Dedifferentiated amniotic fluid mesenchymal stem cell (primary cell): ENCODE measurements at regions not wholly inside any gene's neighbourhood (a gene's known extent, or its start where the extent isn't known, plus 50 kb on each side); places are given as distances from the start of the nearest gene placed in this dataset.

Experiments used
- DNase-seq: peaks from one replicate; pipeline ENCODE4 v3.0.0-alpha.2; 2016; ENCODE audit errors: extremely low spot score

- peak; percentile 53 for DNase-seq
Measured at GRCh38 chr2:180367815-180368214, 360.7 kb upstream of the CWC22 start.

DNA sequence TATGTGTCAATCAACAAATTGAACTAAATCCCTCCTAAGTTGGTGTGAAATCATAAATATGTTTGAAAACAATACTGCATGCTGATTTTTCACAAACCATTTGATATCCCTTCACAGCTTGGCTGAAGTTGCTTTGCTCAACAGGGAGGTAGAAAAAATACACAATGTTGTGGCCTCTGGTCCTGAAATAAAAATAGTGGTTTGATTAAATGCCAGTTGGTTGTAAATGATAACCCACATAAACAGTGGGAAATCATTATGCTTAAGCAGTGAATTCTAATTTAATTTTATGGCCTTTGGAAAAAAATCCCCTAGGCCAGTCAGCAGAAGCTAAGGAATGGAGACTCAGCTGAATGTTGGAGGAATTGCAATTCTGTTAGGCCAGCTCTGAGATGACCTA lies 359.4 kb upstream of the CWC22 start:
- DNase-seq = no peak

- DNase-seq = no peak
Measured at GRCh38 chr2:180364719-180365118, 357.6 kb upstream of the CWC22 start.

DNA sequence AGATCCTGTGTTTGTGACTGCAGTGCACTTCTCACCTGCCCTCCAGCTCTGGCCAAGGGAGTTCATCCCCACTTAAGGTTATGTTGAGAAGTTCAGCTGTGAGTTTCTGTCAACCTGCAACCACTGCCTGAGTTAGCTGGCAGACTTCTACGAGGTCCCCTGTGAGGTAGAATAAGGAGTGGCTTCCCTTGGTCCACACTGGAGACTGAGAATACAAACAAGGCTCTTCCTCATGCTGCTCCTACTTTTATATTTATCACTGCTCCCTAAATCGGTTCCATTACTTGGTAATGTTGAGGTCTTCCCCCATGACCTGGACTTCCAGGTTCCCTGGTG lies 353.2 kb upstream of the CWC22 start:
- DNase-seq = no peak

DNA sequence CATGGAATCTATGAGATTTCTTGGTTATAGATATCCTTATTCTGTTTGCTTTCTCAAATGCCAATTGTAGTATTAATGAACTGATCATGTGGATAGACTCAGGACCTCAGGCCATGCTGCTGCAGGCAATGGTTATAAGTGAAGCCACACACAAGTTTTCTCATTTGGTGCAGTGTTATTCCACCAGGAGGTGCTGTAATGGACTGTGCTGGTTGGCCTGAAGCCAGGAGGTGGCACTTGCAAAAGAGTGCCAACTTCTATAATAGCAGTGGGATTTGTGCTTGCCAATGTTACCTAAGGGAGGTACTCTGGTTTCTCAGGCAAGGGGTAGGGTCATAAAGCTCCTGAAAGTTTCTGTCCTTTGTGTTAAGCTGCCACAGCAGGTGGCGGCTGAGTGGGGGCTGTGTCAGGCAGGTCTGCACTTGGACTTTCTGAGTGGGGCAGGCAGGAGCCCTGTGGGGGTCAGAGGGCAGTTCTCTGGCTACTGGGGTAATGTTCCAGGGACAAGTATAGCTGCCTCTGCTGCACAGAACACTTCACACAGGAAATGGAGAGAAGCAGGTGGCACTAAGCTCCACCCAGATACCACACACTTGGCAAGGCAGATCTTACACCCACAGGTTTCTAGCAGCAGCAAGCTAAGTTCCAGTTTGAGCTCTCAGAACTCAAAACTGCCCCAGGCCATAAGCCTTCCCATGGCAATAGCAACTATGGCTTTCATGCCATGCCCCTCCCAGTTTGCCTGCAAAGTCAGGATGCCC lies 352.6 kb upstream of the CWC22 start:
- no peak for DNase-seq

DNA sequence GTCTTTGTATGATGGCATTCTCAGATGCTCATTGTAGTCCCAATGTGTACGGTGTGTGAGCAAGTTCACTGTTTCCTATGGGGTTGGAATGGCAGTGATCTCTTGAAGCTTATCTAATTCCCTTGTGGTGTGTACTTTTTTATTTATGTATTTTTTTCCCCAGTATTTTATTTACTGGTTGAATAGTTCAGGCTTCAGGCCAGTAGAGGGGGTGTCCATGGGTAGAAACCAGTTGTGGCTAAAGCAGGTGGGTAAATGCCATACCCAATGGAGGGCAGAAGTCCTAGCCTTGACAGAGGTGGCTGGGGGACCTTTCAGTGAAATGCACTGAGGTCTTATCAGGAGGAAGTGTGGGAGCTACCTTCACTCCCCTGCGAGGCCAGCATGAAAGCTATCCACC lies 351.4 kb upstream of the CWC22 start:
- no peak for DNase-seq

- DNase-seq = no peak
Measured at GRCh38 chr2:180356676-180357075, 349.6 kb upstream of the CWC22 start.

- no peak for DNase-seq
Measured at GRCh38 chr2:180352620-180353019, 345.5 kb upstream of the CWC22 start.

DNA sequence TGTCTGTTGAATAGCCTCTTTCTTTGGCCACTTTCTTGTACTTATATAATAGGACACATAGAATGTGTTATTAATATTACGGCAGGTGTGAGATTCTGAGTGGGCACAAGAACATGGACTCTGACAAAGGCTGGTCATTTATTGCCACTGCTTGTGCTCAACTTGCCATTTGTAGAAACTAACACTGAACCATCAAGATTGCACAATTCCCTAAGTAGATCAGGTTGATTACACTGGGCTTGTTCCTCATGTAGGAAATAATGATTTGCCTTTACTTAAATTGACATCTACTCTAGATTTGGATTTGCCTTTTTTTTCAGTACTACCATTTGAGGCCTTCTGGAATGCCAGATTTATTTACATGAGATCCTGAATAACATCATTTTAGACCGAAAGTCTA lies 342.7 kb upstream of the CWC22 start:
- no peak for DNase-seq

- no peak for DNase-seq
Measured at GRCh38 chr2:180343528-180344345, 336.6 kb upstream of the CWC22 start.

DNA sequence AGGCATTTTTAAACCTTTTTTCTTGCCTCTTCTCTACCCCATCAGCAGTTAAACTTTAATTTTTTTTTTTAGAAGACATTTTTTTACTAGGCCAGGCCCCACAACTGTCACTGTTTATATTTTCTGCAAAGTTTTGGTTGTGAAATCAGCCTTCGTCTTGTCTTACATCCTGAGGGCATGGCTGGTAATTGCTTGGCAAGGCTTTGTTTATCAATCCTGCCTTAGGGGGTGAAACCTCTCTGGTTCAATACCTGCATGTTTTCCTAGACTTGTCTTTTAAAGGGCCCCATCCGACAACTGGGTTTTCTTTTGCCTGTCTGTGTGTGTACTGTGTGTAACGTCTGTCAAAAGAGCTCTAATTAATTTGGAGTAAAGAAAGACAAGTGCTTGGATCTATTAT lies 330.0 kb upstream of the CWC22 start:
- no peak for DNase-seq

DNA sequence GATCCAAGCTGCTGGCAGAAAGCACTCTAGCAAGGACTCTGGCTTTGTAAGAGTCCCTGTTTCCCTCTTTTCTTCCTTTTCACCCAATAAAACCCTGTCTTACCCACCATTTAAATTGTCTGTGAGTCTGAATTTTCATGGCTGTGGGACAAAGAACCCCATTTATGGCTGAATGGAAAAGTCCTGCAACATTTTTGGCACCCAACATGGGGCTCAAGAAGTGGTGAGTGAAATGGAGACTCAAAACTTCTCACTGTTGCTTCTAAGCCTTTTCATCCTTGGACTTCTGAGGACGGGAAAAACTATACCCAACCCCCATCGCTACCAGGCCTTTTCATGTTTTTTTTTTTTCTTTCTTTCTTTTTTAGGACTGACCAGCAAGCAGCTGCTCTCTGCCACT lies 329.5 kb upstream of the CWC22 start:
- no peak for DNase-seq

- DNase-seq = no peak
Measured at GRCh38 chr2:180334514-180334913, 327.4 kb upstream of the CWC22 start.

- no peak for DNase-seq
Measured at GRCh38 chr2:180328795-180329422, 321.8 kb upstream of the CWC22 start.

DNA sequence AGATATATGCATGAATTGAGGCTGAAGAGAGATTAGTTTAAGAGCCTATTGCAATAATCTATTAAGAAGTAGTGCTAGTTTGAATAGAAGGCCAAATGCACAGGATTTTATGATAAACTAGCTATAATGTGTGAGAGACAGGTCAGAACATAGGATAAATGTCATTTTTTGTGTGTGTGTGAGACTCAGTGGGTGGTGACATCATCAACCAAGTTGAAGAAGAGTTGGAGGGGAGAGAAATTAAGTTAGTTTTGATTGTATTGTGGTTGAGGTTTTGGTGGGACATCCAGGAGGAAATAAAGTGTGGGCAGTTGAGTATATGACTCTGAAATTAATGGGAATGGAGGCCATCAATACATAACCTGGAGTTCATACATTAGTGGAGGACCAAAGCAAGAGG lies 320.1 kb upstream of the CWC22 start:
- no peak for DNase-seq

DNA sequence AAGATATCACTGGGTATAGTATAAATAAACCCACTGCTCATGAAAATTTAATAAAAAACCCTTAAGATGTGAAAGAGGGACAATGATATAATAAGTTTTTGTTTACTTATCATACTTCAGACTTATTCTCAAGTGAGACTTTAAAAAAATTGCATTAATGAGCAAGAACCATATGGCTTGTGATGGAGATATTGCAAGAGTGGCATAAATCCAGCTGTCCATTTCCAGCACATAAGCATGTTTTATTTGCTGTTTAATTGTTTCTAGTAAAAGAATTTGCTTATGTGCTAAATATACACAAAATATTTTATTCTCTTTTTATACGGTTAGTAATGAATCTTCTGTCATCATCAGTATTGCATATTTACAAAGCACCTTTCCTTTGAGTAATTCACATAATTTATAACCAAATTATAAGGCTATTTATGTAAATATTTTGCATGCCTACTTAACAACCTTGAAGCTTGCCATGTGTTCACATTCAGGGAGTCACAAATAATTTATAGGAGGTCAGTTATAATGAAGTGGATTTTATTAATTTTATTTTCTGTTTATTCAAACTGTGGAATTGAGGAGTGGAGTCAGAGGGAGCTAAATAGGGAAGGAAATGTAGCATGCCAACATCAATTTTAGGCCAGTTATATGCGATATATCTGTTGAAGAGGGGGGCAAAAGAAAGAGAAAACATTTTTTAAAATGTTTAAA lies 318.5 kb upstream of the CWC22 start:
- DNase-seq = no peak

- DNase-seq = no peak
Measured at GRCh38 chr2:180324182-180324581, 317.1 kb upstream of the CWC22 start.

DNA sequence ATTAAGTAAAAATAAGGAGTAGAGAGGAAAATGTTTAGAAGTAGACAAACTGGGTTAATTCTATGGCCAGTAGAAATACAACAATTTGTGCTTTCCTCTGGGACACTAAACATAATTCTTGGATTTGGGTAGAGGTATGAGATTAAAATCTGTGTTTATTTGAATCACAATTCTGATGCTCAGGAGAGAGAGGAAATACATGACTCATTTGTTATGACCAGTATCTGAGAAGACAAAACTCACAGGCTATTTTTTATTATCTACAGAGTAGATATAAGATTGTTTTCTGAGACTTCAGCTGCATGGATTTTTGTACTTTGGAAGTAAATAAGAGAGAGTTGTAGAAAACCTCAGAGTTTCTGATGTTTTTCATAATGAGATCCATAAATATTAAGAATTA lies 315.7 kb upstream of the CWC22 start:
- no peak for DNase-seq

DNA sequence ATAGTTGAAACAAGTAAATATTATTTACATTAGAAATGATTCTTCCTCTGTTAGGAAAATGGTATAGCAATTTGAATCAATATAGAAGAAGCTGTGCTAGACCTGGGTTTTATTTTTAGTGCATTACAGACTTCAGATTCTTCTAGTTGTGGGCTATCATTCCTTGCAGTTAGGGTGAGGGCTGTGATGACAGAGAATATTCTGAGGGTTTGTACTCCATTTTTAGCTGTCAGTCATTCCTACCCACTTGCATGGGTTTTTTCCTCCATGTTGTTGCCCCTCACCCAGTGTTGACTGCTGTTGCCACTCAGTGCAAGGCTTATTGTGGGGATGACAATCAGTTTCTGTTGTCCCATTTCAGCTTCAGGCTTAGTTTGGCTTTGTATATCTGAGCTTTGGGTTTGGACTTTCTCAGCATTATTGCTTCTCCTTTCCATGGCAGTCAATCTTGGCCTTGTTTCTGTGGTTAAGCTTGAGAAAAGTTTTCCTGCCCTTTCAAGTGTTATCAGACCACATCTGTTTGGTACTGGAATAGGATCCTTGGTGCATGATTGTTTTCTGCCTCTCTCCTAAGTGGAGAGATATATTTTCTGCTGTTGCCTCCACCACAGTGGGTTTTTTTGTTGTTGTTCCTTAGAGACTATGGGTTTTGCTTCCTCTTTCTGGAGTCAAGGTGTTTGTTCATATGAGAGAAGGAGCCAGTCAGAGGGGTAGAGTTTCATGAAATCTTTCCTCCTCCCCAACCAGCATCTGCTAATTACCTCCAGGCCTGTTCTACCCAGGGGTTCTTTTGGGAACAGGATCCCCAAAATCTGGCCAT lies 312.7 kb upstream of the CWC22 start:
- DNase-seq = no peak

- no peak for DNase-seq
Measured at GRCh38 chr2:180314086-180314485, 307.0 kb upstream of the CWC22 start.

- no peak for DNase-seq
Measured at GRCh38 chr2:180312542-180312941, 305.4 kb upstream of the CWC22 start.

GRCh38 chr2:180307096-180307495 lies 300.0 kb upstream of the CWC22 start:
- DNase-seq = no peak
